ENCODE measurements at regions not wholly inside any gene's neighbourhood (a gene's known extent, or its start where the extent isn't known, plus 50 kb on each side); places are given as distances from the start of the nearest gene placed in this dataset.

GRCh38 chr6:109308018-109308492, 74.2 kb downstream of the CD164 start:
- no peak overlapping the region for H3K9ac ChIP-seq
- no peaks in the 10 kb centered on the region for H3K27me3 ChIP-seq (ENCODE audit: control insufficient read depth, insufficient read depth, low read length)
- TF ChIP-seq, protein P1, sequence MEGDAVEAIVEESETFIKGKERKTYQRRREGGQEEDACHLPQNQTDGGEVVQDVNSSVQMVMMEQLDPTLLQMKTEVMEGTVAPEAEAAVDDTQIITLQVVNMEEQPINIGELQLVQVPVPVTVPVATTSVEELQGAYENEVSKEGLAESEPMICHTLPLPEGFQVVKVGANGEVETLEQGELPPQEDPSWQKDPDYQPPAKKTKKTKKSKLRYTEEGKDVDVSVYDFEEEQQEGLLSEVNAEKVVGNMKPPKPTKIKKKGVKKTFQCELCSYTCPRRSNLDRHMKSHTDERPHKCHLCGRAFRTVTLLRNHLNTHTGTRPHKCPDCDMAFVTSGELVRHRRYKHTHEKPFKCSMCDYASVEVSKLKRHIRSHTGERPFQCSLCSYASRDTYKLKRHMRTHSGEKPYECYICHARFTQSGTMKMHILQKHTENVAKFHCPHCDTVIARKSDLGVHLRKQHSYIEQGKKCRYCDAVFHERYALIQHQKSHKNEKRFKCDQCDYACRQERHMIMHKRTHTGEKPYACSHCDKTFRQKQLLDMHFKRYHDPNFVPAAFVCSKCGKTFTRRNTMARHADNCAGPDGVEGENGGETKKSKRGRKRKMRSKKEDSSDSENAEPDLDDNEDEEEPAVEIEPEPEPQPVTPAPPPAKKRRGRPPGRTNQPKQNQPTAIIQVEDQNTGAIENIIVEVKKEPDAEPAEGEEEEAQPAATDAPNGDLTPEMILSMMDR (IDR thresholded peaks at IDR 0.05), result no peak
- no peak overlapping the region for H3K27ac ChIP-seq
- H3K79me2 ChIP-seq, result no peaks in the 10 kb centered on the region
- H3K4me3 ChIP-seq (ENCODE audit: low read depth, low read length), result no peak overlapping the region
- no peaks in the 10 kb centered on the region for H3K9me3 ChIP-seq (ENCODE audit: control insufficient read depth, low read length)
- no peak overlapping the region for H2AFZ ChIP-seq
- H3K36me3 ChIP-seq (ENCODE audit: control insufficient read depth, insufficient read depth, low read length), result no peaks in the 10 kb centered on the region
- peaks cover 3% of the 10 kb centered on the region for H3K4me1 ChIP-seq
- no peak overlapping the region for H3K4me2 ChIP-seq (ENCODE audit: low read length)

GRCh38 chr6:109306733-109307132, 75.5 kb downstream of the CD164 start:
- no peak overlapping the region for H3K27ac ChIP-seq
- no peak overlapping the region for H3K9ac ChIP-seq
- no peak overlapping the region for H3K4me2 ChIP-seq (ENCODE audit: low read length)
- TF ChIP-seq, protein P1 (IDR thresholded peaks at IDR 0.05), result no peak
- no peak overlapping the region for H2AFZ ChIP-seq
- no peaks in the 10 kb centered on the region for H3K27me3 ChIP-seq (ENCODE audit: control insufficient read depth, insufficient read depth, low read length)
- no peak overlapping the region for H3K4me3 ChIP-seq (ENCODE audit: low read depth, low read length)
- H3K36me3 ChIP-seq (ENCODE audit: control insufficient read depth, insufficient read depth, low read length), result no peaks in the 10 kb centered on the region
- H3K9me3 ChIP-seq (ENCODE audit: control insufficient read depth, low read length), result no peaks in the 10 kb centered on the region
- peaks cover 3% of the 10 kb centered on the region for H3K4me1 ChIP-seq
- no peaks in the 10 kb centered on the region for H3K79me2 ChIP-seq

- no peak overlapping the region for H3K4me3 ChIP-seq (ENCODE audit: low read depth, low read length)
- no peaks in the 10 kb centered on the region for H3K79me2 ChIP-seq
- H3K36me3 ChIP-seq (ENCODE audit: control insufficient read depth, insufficient read depth, low read length), result no peaks in the 10 kb centered on the region
- H3K27me3 ChIP-seq (ENCODE audit: control insufficient read depth, insufficient read depth, low read length), result no peaks in the 10 kb centered on the region
- H2AFZ ChIP-seq, result no peak overlapping the region
- H3K4me1 ChIP-seq, result peaks cover 3% of the 10 kb centered on the region
- no peak overlapping the region for H3K27ac ChIP-seq
- no peak overlapping the region for H3K4me2 ChIP-seq (ENCODE audit: low read length)
- TF ChIP-seq, protein P1 (IDR thresholded peaks at IDR 0.05), result no peak
- no peaks in the 10 kb centered on the region for H3K9me3 ChIP-seq (ENCODE audit: control insufficient read depth, low read length)
- H3K9ac ChIP-seq, result no peak overlapping the region
Observed at GRCh38 chr6:109305028-109305427, 77.2 kb downstream of the CD164 start.

DNA sequence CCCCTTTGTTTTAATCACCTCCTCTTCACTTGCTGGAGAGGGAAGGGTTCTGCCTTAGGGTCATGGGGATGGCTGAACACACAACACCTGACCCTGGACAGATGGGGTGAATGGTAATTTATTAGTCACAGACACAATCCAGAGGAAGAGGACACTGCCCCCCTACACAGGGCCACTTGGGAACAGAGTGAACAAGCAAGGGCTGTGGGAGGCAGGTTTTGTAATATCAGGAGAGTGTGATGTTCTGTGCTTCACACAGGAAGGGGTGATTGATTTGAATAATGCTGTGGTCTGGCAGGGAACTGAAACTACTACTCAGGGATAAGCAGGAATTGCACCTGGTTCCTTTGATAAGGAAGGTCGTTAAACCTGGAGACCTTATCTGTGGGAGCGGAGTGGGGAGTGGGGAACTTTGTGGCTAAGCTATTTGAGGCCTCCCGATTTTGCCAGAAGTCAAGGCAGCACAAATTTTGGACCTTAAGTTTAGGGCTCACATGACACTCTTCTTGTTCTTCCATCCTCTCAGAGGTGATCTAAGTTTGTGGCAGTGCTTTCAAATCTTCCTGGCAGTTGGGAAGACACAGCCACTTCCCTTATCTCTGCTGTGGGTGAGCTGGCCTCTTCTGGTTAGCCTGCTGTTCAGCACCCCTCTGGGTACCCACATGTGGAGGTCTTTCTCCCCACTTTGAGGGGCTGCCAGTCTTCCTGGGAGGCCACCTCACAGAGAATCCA, 77.8 kb downstream of the CD164 start:
- Histone ChIP-seq H3K4me3 (ENCODE audit: low read depth, low read length) (no peak overlapping the region), H2AFZ (peak overlapping the region; percentile 43), H3K4me2 (ENCODE audit: low read length) (peak overlapping the region; percentile 28), H3K9me3 (ENCODE audit: control insufficient read depth, low read length) (no peaks in the 10 kb centered on the region), H3K36me3 (ENCODE audit: control insufficient read depth, insufficient read depth, low read length) (no peaks in the 10 kb centered on the region), H3K27ac (peak overlapping the region; percentile 41), H3K4me1 (peaks cover 3% of the 10 kb centered on the region), H3K79me2 (no peaks in the 10 kb centered on the region), H3K27me3 (ENCODE audit: control insufficient read depth, insufficient read depth, low read length) (no peaks in the 10 kb centered on the region), H3K9ac (no peak overlapping the region)
- TF ChIP-seq, protein P1 (IDR thresholded peaks at IDR 0.05), result no peak

All from parathyroid adenoma (tissue), 2 donors.